Panc1 (cell line): ENCODE measurements at regions not wholly inside any gene's neighbourhood (a gene's known extent, or its start where the extent isn't known, plus 50 kb on each side); places are given as distances from the start of the nearest gene placed in this dataset.

Source experiments
- ATAC-seq: fragments of 200-7000 bp; cut with Tn5 transposase; 2 replicates; pipeline ENCODE4 v1.9.1; 2020; ENCODE audit warnings: mild to moderate bottlenecking, moderate library complexity
- BruUV-seq: library from RNA; stranded (reverse); fragments of 400-500 nt; replicated peaks from 2 replicates; lab custom pipeline; 2021; lab: Mats Ljungman, UMichigan
- CTCF ChIA-PET: fragments of 300-600 bp; sonication (Branson Sonifier 250); formaldehyde crosslinking; loops from one replicate; lab custom pipeline; 2022; ENCODE audit warnings: antibody characterized with exemption; lab: Charles Lee
- POLR2A ChIA-PET: fragments of 300-600 bp; sonication (Branson Sonifier 250); formaldehyde crosslinking; loops from one replicate; lab custom pipeline; 2022; ENCODE audit warnings: antibody characterized with exemption; lab: Charles Lee
- DNase-seq: peaks from one replicate; pipeline ENCODE4 v3.0.0-alpha.2; 2010; ENCODE audit warnings: low read depth, low spot score
- H3K27ac ChIP-seq: 2 replicates; pipeline ENCODE4 v1.5.1; 2011; ENCODE audit warnings: mild to moderate bottlenecking, low read length, inconsistent platforms
- H3K27me3 ChIP-seq: fragments of 200-500 bp; sonication (Bioruptor generic); 2 replicates; pipeline ENCODE4 v1.6.0; 2014; ENCODE audit warnings: low read length, inconsistent platforms; ENCODE audit not compliant: control insufficient read depth, insufficient read depth
- H3K36me3 ChIP-seq: fragments of 200-500 bp; sonication (Bioruptor generic); 2 replicates; pipeline ENCODE4 v1.5.1; 2014; ENCODE audit warnings: inconsistent platforms, mild to moderate bottlenecking, low read length, moderate library complexity; ENCODE audit not compliant: control insufficient read depth, insufficient read depth
- H3K4me1 ChIP-seq: 2 replicates; pipeline ENCODE4 v1.5.1; 2011; ENCODE audit warnings: inconsistent platforms, mild to moderate bottlenecking, low read length, moderate library complexity; ENCODE audit not compliant: control insufficient read depth, insufficient read depth
- H3K4me3 ChIP-seq, 2 experiments: 2 replicates each; pipeline ENCODE4 v1.5.1; 2011 to 2012; ENCODE audit warnings: low read depth in 2 of 2, low read length in 2 of 2, mild to moderate bottlenecking in 2 of 2, inconsistent platforms in 1 of 2, moderate library complexity in 1 of 2
- H3K9me3 ChIP-seq: fragments of 200-500 bp; sonication (Bioruptor generic); 2 replicates; pipeline ENCODE4 v1.5.1; 2014; ENCODE audit warnings: low read depth, mild to moderate bottlenecking, inconsistent platforms, low read length, moderate library complexity; ENCODE audit not compliant: control insufficient read depth, insufficient read depth
- POLR2AphosphoS5 ChIP-seq: IDR thresholded peaks from 2 replicates; pipeline ENCODE4 v1.6.1; 2012; ENCODE audit warnings: mild to moderate bottlenecking, low read depth, low read length, moderate library complexity
- SIN3A ChIP-seq: IDR thresholded peaks from 2 replicates; pipeline ENCODE4 v1.6.1; 2012; ENCODE audit warnings: low read depth, mild to moderate bottlenecking, low read length, moderate library complexity, borderline replicate concordance; ENCODE audit not compliant: insufficient read depth
- TCF7L2 ChIP-seq: IDR thresholded peaks from 2 replicates; pipeline ENCODE4 v1.6.1; 2011; ENCODE audit warnings: mild to moderate bottlenecking, low read depth, low read length, inconsistent platforms
- in situ Hi-C: cut with HindIII; loops from 2 replicates; pipeline ENCODE4 v1.10.0; 2016; ENCODE audit warnings: low sequenced_read_pairs, low pct_unique_long_range_greater_than_20kb
- intact Hi-C: fragments of 100-400 bp; cut with micrococcal nuclease; formaldehyde crosslinking; loops from one replicate; pipeline ENCODE4 v1.10.0; 2022; ENCODE audit not compliant: unreplicated experiment
- TF ChIP-seq, protein P1 (sequence below), 2 experiments: IDR thresholded peaks; 2 replicates each; pipeline ENCODE4 v1.6.1; 2011 to 2012; ENCODE audit warnings: low read depth in 2 of 2, control low read depth in 1 of 2, low read length in 1 of 2, mild to moderate bottlenecking in 1 of 2, moderate library complexity in 1 of 2; ENCODE audit not compliant: insufficient read depth in 1 of 2

DNA sequence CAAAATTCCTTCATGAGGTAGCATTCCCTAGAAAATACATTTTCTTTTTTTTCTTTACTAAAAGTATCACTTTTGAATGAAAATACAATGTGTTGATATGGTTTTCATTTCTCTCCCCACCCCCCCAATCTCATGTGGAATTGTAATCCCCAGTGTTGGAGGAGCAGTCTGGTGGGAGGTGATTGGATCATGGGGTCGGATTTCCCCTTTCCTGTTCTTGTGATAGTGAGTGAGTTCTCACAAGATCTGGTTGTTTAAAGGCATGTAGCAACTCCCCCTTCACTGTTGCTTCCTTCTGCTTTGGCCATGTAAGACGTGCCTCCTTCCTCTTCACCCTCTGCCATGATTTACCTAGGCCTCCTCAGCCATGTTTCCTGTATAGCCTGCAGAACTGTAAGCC, 790.3 kb upstream of the KCND2 start:
- no peaks in the 10 kb centered on the region for H3K9me3 ChIP-seq
- no peak overlapping the region for H3K4me3 ChIP-seq
- H3K4me1 ChIP-seq = no peaks in the 10 kb centered on the region
- BruUV-seq = no TSS peak
- ATAC-seq (no peak), DNase-seq (no peak)
- POLR2A ChIA-PET = no interaction called here
- no peaks in the 10 kb centered on the region for H3K27me3 ChIP-seq
- in situ Hi-C loops (no loop called here), intact Hi-C loops (no loop called here)
- H3K36me3 ChIP-seq = no peaks in the 10 kb centered on the region
- no peak for TF ChIP-seq POLR2AphosphoS5
- TF ChIP-seq TCF7L2 = no peak
- TF ChIP-seq, protein P1, sequence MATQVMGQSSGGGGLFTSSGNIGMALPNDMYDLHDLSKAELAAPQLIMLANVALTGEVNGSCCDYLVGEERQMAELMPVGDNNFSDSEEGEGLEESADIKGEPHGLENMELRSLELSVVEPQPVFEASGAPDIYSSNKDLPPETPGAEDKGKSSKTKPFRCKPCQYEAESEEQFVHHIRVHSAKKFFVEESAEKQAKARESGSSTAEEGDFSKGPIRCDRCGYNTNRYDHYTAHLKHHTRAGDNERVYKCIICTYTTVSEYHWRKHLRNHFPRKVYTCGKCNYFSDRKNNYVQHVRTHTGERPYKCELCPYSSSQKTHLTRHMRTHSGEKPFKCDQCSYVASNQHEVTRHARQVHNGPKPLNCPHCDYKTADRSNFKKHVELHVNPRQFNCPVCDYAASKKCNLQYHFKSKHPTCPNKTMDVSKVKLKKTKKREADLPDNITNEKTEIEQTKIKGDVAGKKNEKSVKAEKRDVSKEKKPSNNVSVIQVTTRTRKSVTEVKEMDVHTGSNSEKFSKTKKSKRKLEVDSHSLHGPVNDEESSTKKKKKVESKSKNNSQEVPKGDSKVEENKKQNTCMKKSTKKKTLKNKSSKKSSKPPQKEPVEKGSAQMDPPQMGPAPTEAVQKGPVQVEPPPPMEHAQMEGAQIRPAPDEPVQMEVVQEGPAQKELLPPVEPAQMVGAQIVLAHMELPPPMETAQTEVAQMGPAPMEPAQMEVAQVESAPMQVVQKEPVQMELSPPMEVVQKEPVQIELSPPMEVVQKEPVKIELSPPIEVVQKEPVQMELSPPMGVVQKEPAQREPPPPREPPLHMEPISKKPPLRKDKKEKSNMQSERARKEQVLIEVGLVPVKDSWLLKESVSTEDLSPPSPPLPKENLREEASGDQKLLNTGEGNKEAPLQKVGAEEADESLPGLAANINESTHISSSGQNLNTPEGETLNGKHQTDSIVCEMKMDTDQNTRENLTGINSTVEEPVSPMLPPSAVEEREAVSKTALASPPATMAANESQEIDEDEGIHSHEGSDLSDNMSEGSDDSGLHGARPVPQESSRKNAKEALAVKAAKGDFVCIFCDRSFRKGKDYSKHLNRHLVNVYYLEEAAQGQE (IDR thresholded peaks at IDR 0.05; ENCODE audit: insufficient read depth in 1 of 2, low read depth in 2 of 2, low read length in 1 of 2) = no peak
- no peak overlapping the region for H3K27ac ChIP-seq
- CTCF ChIA-PET = no interaction called here

DNA sequence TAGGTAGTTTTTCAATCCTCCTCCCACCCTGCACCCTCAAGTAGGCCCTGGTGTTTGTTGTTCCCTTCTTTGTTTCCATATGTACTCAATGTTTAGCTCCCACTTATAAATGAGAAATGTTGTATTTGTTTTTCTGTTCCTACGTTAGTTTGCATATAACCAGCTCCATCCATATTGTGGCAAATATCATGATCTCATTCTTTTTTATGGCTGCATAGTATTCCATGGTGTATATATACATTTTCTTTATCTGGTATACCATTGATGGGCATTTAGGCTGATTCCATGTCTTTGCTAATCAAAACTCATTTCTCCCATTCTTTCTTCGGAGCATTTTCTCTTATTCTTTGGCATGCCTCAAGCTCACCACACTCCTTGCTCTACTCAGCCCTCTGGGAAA, 789.6 kb upstream of the KCND2 start:
- ATAC-seq = no peak
- H3K27ac ChIP-seq = no peak overlapping the region
- no peaks in the 10 kb centered on the region for H3K36me3 ChIP-seq
- intact Hi-C loops = no loop called here
- TF ChIP-seq POLR2AphosphoS5 (no peak), TCF7L2 (no peak), SIN3A (no peak)
- no peak overlapping the region for H3K4me3 ChIP-seq
- no peaks in the 10 kb centered on the region for H3K27me3 ChIP-seq
- no peak for DNase-seq
- H3K4me1 ChIP-seq = no peaks in the 10 kb centered on the region
- ChIA-PET CTCF (no interaction called here), POLR2A (no interaction called here)
- in situ Hi-C loops = no loop called here
- no TSS peak for BruUV-seq
- no peaks in the 10 kb centered on the region for H3K9me3 ChIP-seq

DNA sequence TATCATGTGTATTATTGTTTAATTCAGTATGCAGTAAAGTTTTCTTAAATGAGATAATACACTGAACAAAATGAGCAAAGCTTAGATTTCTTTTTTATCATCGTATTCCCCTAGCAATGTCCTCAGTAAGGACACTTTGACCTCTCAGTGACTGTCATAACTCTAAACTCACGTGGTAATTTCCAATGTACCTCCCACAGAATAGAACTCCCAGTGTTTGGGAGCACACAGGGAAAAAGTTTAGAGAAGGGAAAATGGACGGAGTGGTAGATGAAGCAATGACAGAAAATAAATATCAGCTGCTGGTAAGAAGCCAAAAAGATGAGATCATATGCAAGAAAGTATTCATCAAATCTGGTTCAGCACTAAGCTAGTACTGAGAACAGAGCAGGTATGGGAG, 758.6 kb upstream of the KCND2 start:
- Histone ChIP-seq H3K36me3 (no peaks in the 10 kb centered on the region), H3K9me3 (no peaks in the 10 kb centered on the region), H3K4me1 (no peaks in the 10 kb centered on the region), H3K27me3 (no peaks in the 10 kb centered on the region), H3K4me3 (no peak overlapping the region), H3K27ac (no peak overlapping the region)
- no peak for TF ChIP-seq TCF7L2
- TF ChIP-seq, protein P1 (IDR thresholded peaks at IDR 0.05; ENCODE audit: insufficient read depth in 1 of 2, low read depth in 2 of 2, low read length in 1 of 2) = no peak
- TF ChIP-seq POLR2AphosphoS5 = no peak
- TF ChIP-seq SIN3A = no peak
- no TSS peak for BruUV-seq
- intact Hi-C loops = no loop called here
- ATAC-seq (no peak), DNase-seq (no peak)
- POLR2A ChIA-PET = no interaction called here
- in situ Hi-C loops = no loop called here
- CTCF ChIA-PET = no interaction called here
